ENCODE measurements at regions not wholly inside any gene's neighbourhood (a gene's known extent, or its start where the extent isn't known, plus 50 kb on each side); places are given as distances from the start of the nearest gene placed in this dataset.

DNA sequence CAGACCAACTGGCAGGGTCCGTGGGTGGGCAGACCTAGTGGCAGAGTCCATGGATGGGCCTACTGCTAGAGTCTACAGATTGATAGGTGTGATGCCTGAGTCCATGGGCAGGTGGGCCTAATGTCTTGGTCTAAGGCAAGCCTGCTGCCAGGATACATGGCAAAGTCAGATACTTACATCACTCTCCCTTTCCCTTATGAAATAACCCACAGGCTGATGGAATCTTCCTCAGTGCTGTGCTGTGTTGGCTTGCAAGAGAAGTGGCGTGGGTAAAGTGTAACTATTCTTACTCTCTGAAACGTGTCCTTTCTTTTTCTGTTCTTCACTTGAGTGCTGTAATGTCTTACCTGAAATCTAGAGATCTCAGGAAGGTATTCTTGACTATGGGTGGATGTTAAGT lies 67.3 kb upstream of the ADRB2 start:
- no peak for TF ChIP-seq CTCF (IDR thresholded peaks at IDR 0.05)

GRCh38 chr5:148760945-148761638 lies 65.3 kb upstream of the ADRB2 start:
- ATAC-seq (ENCODE audit: low FRiP score): no peak
- DNase-seq (ENCODE audit: low spot score): no peak
- TF ChIP-seq CTCF (IDR thresholded peaks at IDR 0.05): no peak

More for the DNA sequence above, 67.3 kb upstream of the ADRB2 start:
- DNase-seq (ENCODE audit: low spot score) (no peak), ATAC-seq (ENCODE audit: low FRiP score) (no peak)

- DNase-seq (ENCODE audit: low spot score): no peak
- TF ChIP-seq CTCF (IDR thresholded peaks at IDR 0.05): no peak
- ATAC-seq (ENCODE audit: low FRiP score): peak; percentile 48
Measured at GRCh38 chr5:148763996-148764395, 62.4 kb upstream of the ADRB2 start.

GRCh38 chr5:148765061-148765460 lies 61.4 kb upstream of the ADRB2 start:
- DNase-seq (ENCODE audit: low spot score): no peak
- TF ChIP-seq CTCF (IDR thresholded peaks at IDR 0.05): no peak
- no peak for ATAC-seq (ENCODE audit: low FRiP score)

DNA sequence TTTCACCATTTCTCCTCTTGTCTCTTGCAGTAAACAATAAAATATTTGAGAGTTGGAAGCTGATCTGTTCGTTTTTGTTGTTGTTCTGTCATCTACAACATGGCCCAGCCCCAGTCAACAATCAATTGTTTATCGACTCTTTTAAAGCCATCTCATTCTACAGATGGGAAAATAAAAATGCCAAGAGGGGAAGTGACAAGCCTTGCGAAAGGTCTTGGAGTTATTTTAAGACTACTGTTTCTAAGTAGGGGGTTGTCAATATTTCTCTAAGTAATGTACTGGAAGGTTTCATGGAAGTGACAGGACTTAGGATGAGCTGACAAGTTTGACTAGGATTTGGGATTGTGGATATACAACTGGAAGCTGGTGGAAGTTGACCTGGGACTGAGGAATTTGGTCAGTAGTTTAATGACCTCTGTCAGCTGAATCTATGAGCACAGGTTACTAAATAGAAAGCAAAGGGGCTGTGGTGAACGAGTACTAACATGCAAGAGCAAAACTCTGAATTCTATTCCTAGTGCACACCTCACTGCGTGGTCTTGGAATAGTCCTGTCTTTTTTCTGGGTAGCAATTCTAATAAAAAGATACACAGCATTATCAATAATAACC lies 57.5 kb upstream of the ADRB2 start:
- DNase-seq (ENCODE audit: low spot score) (no peak), ATAC-seq (ENCODE audit: low FRiP score) (no peak)
- TF ChIP-seq CTCF (IDR thresholded peaks at IDR 0.05): no peak

DNA sequence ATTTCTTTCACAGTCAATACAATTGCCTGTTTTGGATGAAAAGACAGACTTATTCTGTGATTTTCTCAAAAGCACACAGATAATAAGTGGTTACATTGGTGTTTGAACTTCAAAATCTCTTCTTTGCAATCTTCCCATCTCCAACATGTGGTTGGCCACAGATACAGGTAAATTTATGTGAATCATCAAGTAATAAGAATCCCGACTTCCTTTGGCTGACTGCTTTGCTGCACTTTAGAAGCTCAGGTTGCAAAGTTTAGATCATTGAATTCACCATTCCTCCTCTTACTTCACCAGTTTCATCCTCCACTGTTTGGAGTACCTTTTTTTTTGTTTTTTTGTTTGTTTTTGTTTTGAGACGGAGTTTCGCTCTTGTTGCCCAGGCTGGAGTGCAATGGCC lies 56.5 kb upstream of the ADRB2 start:
- TF ChIP-seq CTCF (IDR thresholded peaks at IDR 0.05): no peak
- DNase-seq (ENCODE audit: low spot score): no peak
- ATAC-seq (ENCODE audit: low FRiP score): no peak

GRCh38 chr5:148774313-148774712 lies 52.1 kb upstream of the ADRB2 start:
- ATAC-seq (ENCODE audit: low FRiP score): no peak
- DNase-seq (ENCODE audit: low spot score): no peak
- TF ChIP-seq CTCF (IDR thresholded peaks at IDR 0.05): no peak

All from omental fat pad (tissue), 3 donors.